ENCODE measurements at regions not wholly inside any gene's neighbourhood (a gene's known extent, or its start where the extent isn't known, plus 50 kb on each side); places are given as distances from the start of the nearest gene placed in this dataset.
"Not testable (repeated sequence)": the region's sequence is repeated elsewhere in the genome, so short reads cannot be mapped to it uniquely, and the experiment has no call there.

DNA sequence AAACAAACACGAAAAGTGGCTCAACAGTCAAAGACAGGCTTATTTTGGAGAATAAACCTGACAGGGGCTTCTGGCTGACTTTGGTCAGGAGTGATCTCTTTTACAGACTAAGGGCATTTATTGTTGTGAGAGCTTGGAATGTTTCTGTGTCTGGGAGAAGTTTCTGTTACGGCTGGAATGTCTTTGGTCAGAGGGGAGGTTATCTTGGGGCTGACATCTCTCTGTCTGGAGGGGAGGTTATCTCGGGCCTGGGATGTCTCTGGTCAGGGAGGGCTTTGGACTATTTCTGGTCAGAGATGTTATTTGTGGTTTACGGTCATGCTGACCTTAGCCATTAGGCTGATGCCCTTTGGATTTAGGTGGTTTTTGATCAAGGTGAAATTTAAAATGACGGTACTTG is 345.5 kb upstream of the FSIP2 start:
- no peak for DNase-seq

DNA sequence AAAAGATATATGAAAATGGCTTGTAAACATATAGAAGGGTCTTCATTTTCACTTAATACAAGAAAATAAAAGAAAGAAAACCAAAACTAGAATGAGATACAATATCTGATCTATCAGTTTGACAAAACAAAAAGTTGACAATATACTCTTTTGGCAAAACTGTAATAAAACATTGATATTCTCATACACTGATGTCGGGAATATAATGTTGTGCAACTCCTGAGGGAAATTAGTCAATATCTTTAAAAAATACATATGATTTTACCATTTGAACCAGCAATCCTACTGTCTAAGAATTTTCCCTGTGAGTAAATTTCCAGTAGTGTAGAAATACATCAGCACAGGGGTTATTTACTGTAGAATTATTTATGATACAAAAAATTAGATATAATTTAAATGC is 336.1 kb upstream of the FSIP2 start:
- no peak for DNase-seq

DNA sequence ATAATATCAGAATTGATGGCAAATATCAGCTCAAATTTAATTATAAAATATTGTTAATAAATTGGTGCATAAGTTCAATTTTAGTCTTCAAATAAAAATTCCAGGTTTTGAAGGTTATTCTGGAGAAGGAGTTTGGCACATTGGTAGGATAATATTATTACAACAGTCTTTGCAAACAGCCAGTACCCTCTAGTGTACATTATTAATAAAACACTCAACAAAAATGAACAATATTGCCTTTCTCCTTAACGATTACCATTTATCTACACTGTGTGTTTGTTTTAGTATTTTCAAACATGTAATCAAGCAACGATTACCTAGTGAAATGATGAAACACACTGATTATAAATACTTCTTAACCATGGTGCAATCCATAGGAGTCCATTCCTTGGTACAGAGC is 334.0 kb upstream of the FSIP2 start:
- DNase-seq: no peak

DNA sequence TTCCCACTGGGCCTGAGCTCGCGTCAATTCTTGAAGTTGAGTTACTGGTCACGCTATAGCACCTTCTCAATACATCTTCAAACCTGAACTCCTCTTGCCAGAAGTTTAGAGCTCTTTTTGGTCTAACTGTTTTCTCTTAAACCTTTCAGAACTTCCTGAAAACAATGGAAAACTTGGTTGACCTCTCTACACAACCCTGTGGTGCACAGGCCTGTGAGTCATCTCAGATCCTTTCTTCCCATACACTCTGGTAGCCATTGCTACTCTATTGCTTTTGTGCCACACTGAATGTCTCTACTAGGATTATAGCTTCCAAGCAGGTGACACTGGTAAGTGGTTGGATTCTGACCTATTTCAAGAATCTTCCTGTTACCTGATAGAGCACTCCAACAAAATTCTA is 321.5 kb upstream of the FSIP2 start:
- no peak for DNase-seq

DNA sequence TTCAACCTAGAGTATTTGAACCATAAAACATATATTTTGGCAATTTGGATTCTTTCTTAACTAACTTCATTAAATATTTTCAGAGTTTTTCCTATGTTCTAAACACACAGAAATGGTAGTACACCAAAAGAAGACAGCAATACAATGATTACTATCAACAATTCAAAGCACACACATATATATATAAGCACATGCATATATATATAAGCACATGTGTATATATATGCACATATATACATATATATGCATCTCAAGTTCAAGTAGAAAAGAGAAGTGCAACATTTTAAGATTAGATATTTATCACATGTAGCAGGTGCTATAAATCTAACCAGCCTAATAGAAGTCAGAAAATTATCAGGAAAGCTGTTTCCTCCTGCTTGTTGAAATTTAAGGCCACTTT is 320.9 kb upstream of the FSIP2 start:
- DNase-seq: no peak

DNA sequence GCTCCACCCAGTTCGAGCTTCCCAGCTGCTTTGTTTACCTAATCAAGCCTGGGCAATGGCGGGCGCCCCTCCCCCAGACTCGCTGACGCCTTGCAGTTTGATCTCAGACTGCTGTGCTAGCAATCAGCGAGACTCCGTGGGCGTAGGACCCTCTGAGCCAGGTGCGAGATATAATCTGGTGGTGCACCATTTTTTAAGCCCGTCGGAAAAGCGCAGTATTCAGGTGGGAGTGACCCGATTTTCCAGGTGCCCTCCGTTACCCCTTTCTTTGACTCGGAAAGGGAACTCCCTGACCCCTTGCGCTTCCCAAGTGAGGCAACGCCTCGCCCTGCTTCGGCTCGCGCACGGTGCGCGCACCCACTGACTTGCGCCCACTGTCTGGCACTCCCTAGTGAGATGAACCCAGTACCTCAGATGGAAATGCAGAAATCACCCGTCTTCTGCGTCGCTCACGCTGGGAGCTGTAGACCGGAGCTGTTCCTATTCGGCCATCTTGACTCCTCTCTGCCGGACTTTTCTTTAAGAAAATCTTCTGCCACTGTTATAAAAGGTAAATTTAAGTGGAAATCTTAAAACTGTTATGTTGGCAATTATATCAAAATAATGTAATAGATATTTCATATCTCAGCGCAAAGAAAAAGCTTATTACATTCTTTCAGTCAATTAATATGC is 313.5 kb upstream of the FSIP2 start:
- not testable (repeated sequence) for DNase-seq

DNA sequence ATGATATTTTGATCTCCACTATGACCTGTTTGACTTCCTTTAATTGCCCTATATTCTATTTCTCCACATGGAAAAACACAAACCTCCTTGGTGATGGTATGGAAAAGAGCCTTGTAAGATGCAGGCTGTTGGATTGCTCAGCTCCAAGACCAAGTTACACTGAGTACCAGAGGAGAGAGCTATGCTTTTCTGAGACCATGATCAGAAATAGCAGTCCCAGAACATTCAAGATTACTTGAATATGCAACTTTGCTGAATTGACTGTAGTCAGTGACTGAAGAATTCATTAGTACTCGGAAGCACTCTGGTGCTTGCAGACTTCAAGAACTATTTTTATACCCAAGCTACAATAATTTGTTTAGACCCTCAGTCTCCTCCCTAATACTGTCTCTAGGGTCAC is 310.6 kb upstream of the FSIP2 start:
- no peak for DNase-seq

DNA sequence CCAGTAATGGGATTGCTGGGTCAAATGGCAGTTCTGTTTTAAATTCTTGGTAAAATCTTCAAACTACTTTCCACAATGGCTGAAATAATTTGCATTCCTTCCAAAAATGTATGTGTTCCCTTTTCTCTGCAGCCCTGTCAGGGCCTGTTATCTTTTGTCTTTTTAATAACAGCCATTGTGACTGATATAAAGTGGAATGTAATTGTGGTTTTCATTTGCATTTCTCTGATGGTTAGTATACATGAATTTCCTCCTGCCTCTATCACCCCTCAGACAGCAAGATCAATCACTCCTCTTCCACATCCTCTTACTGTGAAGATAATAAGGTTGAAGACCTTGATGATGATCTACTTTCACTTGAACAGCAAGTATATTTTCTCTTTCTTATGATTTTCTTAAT is 304.8 kb upstream of the FSIP2 start:
- no peak for DNase-seq

DNA sequence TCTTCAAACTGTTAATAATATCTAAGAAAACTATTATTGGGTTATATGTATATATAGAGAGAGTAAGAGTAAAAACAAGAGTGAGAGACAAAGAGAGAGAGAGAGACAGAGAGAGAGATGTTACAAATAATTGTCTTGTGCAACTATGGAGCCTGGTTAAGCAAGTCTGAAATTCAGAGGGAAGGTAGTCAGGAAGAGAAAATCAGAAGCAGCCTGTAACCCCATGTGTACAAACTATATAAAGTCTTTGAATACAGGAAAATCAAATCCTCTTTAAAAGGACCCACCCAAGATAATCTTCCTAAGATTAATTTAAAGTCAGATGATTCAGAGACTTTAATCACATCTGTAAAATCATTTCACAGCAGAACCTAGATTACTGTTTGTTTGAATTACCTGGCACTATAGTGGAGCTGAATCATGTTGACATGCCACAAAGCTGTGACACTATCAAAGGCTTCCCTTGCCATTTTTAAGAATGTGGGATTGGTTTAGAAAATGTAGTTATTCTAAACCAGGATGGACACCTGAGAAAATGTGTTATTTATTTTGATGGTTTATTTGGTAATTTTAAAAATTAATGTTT is 301.7 kb upstream of the FSIP2 start:
- no peak for DNase-seq

DNA sequence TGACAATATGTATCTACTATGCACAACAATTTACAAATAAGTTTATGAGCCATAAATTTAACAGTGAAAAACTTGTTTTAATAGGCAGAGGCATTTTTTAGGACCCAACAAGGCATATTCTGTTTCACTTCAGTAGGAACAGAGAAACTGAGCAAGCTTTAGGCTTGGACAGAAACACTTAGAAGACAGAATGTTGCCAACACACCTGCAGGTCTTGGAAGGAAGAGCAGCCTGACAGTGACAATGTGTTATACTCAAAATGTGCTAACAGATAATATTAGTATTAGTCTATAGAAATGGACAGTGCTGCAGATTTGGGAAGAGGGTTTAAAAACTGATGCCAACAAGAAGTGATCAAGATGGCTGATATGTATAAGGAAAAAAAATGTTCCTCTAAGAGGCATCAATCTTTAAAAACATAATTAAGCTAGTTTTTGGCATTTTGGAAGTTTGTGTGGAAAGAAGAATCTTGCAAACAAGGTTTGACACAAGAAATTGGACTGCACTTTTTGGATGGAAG is 297.1 kb upstream of the FSIP2 start:
- no peak for DNase-seq

DNA sequence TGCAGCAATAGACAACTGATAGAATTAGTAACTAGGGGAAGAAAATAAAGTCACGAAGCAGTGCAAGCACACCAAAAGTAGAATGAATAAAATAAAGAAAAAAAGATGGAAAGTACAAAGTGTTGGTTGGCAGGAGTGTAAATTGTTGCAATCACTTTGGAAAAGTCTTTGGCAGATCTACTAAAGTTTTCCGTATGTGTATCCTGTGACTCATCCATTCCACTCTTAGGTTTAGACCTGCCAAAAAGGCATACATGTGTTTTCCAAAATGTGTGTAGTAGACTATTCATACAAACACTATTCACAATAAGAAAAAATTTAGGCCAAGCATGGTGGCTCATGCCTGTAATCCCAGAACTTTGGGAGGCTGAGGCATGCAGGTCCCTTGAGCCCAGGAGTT is 282.1 kb upstream of the FSIP2 start:
- no peak for DNase-seq

DNA sequence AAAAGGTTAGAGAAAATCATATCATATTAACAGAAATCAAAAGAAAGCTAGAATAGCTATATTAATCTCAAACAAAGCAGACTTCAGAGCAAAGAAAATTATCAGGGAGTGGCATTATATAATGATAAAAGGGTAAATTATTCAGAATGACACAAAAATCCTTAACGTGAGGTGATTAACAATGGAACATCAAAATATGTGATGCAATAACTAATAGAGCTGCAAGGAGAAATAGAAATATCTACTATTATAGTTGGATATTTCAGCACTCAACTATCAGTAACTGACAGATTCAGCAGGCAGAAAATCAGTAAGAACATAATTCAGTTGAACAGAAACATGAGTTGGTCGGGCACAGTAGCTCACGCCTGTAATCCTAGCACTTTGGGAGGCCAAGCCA is 275.1 kb upstream of the FSIP2 start:
- no peak for DNase-seq

DNA sequence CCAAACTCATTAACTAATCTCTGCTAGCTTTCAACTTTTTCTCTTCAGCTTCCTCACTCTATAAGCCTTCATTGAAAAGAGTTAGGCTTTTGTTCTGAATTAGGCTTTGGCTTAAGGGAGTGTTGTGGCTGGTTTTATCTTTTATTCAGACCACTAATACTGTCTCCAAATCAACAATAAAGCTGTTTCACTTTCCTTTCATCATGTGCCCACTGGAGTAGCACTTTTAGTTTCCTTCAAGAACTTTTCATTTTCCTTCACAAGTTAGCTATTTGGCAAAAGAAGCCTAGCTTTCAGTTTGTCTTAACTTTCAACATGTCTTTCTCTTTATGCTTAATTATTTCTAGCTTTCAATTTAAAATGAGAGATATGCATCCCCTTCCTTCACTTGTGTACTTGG is 271.7 kb upstream of the FSIP2 start:
- no peak for DNase-seq

DNA sequence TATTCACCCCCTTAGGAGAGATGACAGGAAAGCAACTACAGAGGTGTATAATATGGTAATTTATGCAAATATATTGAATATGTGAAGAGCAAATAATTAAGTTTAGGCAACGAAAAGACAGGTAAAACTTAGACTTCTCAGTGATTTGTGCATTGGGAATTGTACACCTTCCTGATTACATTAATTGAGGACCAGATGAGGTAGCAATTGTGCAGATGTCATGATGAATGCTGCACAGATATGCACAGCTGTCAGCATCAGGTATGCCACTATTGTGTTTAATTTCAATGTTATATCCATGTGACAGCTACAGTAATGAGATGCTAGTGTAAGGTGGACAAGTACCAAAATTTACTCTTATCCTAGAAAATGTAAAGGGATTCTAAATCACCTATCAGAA is 267.2 kb upstream of the FSIP2 start:
- DNase-seq: no peak

DNA sequence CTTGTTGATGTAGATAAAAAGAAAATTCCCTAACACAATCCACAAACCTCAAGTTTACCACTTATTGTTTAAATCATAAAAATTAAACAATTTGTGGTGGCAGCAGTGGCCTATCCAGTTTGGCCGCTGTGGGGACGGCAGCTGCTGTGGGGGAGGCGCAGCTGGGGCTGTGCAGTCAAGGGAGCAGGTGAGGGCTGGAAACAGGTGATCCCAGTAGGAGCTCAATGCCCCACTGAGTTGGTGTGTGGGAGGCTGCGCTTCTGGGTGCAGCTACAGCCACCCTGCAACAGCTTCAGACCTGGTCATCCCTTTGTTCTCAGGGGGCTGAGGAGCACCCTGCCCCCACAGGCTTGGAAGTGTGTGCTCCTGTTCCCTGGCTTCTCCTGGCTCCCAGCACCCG is 266.0 kb upstream of the FSIP2 start:
- no peak for DNase-seq

DNA sequence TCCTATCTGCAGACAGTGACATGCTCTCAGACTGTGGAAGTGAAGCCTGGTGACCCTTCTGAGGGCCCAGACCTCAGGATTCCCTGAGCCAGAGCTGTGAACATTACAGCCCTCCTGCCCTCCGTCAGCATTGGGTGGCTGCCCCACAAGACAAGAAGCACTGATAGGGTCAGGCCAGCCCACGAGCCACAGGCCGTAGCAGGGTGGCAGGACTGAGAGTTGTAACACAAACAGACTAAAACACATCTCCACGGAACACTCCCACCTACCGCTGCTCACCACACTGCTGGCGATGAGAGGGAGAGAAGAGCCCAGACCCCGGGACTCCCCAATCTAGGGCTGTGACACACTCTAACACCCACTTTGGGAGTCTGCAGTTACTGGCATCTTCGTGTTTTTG is 264.8 kb upstream of the FSIP2 start:
- no peak for DNase-seq

DNA sequence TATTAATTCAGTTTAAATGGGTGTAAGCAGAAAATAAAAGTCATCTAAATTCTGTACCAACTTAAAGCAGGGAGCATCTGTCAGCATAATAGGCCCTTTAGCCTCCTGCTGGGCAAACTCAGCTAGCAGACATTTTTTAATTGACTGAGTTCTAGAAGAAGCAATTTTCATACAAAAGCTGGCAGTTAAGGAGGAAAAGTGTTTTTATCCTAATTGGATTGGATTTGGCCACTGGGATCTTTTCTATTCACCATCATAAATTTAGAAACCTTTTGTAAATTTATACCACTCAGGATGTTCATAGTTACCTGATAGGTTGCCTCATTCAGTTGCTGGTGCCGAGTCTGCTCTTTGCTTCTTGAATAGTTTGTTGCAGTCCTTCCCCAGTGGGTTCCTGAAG is 262.7 kb upstream of the FSIP2 start:
- peak; percentile 34 for DNase-seq

DNA sequence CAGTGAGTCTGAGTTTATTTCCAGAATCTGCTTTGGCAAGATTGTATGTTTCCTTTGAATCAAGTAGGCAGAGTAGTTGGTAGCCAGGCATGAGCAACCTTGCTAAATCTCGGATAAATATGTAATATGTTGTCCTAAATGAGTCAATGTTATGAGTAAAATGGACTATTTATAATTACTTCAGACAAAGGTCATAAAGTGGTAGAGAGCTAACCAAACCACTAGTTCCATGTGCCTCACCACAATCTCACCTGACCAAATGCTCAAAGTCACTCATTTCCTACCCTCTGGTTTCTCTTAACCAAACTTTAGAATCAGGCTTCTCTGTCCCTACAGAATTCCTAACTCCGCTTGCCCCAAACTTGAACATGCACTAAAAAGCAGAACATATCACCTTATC is 261.2 kb upstream of the FSIP2 start:
- DNase-seq: no peak

DNA sequence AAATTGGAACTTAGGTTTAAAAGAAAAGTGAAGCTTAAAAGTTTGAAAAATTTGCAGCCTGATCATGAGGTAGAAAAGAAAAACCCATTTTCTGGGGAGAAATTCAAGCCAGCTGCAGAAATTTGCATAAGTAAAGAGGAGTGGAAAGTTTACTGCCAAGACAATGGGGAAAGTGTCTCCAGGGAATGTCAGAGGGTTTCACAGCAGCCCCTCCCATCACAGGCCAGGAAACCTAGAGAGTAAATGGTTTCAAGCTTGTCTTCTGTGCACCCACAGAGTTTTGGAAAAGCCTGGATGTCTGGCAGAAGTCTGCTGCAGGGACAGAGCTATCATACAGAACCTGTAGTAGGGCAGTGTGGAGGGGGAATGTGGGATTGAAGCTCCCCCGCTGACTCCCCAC is 254.0 kb upstream of the FSIP2 start:
- no peak for DNase-seq

DNA sequence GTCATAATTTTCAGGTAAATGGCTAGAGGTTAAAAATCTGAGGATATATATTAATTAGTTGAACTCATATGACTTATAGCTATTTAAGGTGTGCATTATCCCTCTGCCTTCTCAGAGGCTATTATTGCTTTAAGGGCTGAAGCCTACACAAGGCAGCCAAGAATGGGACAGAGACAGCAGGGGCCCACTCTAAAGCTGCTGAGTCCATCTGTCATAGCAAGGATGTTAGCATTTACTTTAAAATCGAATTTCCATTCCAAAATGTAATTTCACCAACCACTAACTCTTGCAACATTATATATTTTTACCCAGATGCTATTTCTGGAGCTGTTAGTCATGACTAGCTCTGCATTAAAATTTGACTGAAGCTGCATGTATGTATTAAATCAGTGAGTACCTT is 236.3 kb upstream of the FSIP2 start:
- DNase-seq: no peak

DNA sequence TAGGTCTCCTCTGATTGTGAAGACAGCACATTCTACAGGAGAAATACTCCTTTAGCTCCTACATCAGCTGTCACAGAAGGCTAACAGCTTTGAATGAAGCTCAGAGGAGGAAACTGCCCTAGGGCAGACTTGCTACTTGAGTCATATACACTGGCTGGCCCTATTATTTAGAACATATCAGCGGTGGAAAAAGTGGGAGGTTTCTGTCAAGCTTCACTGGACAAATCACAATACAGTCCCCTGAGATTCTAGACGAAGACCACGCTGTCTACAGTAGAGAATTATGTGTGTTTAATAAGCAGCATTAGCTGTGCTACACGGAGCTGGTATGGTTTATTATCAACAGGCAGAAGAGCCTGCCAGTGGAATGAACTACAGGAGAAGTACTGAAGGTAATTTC is 230.9 kb upstream of the FSIP2 start:
- no peak for DNase-seq

DNA sequence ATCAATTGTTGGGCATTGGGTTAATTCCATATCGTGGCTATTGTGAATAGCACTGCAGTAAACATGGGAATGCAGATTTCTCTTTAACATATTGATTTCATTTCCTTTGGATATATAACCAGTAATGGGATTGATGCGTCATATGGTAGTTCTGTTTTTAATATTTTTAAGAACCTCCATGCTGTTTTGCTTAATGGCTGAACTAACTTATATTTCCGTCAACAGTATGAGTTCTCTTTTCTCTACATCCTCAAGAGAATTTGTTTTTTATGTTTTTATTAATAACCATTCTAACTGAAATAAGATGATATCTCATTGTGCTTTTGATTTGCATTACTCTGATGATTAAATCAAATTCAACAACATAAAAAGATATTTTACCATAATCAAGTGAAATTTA is 228.5 kb upstream of the FSIP2 start:
- no peak for DNase-seq

DNA sequence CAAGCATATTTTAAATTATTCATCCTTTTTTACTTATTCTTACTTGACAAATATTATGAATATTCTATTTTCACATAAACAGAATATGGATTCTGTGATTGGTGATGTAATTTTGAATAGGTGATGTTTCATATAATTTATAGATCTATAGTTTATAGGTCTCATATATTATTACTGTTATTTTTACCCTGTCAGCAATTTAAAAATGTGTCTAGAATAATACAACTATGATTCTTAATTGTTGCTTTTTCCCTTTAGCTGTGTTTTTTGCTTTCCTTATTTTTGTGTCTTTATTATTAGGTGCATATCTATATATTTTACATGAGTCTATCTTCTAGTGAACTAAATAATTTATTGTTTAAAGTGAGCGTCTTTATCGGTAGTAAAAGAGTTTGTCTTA is 226.7 kb upstream of the FSIP2 start:
- no peak for DNase-seq

DNA sequence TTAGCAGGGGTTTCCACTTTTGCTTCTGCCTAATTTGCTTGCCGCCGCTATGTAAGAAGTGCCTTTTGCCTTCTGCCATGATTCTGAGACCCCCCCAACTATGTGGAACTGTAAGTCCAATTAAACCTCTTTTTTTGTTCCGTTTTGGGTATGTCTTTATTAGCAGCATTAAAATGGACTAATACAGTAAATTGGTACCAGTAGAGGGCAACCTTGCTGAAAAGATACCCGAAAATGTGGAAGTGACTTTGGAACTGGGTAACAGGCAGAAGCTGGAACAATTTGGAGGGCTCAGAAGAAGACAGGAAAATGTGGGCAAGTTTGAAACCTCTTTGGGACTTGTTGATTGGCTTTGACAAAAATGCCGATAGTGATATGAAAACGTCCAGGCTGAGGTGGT is 216.1 kb upstream of the FSIP2 start:
- no peak for DNase-seq

DNA sequence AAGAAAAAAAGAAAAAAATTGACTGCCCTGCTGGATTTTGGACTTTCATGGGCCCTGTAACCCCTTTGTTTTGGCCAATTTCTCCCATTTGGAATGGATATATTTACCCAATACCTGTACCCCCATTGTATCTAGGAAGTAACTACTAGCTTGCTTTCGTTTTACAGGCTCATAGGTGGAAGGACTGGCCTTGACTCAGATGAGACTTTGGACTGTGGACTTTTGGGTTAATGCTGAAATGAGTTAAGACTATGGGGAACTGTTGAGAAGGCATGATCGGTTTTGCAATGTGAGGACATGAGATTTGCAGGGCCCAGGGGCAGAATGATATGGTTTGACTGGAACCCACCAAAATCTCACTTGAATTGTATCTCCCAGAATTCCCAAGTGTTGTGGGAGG is 214.4 kb upstream of the FSIP2 start:
- not testable (repeated sequence) for DNase-seq
